Islet of Langerhans (tissue), 1 donor: ENCODE measurements at regions not wholly inside any gene's neighbourhood (a gene's known extent, or its start where the extent isn't known, plus 50 kb on each side); places are given as distances from the start of the nearest gene placed in this dataset.

Source experiments
- FAIRE-seq: peaks from one replicate; lab custom pipeline; 2011; peaks lifted over from hg19 to GRCh38; lab: Jason Lieb, UNC

DNA sequence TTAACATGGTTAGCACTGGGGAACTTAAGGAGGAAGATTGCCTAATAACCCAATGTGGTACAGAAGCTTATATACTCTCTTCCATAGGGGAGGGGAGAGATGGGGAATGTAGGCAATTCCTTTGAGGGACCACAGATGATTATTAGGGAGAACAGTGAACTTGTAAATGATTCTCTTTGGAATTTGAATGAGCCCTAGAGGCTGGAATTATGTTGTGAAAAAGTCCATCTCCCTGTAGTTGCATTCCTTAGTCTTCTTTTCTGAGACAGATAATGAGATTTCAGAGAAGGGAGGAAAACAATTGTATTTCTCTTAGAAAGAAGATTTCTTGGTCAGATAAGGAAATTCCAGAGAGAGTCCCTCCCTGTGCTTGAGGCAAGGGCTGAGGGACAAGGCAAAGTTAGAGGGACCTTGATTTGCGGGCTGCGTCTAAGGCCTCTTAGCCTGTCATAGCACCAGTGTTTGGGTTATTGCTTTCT, 89.0 kb upstream of the HMCN1 start:
- FAIRE-seq, result no peak

DNA sequence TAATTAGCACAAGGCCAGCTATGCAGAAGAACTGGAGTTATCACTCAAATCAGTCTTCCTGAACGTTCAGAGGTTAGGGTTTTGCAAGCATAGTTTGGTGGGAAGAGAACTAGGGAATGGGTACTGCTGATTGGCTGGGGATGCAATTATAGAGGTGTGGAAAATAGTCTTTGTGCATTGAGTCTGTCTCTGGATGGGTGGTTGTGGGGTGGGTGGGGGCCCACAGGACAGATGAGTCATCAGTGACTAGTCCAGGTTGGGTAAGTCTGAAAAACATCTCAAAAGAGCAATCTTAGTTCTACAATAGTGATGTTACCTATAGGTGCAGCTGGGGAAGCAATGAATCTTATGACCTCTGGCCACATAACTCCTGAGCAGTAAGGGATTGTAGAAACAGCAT, 89.7 kb upstream of the HMCN1 start:
- no peak for FAIRE-seq

DNA sequence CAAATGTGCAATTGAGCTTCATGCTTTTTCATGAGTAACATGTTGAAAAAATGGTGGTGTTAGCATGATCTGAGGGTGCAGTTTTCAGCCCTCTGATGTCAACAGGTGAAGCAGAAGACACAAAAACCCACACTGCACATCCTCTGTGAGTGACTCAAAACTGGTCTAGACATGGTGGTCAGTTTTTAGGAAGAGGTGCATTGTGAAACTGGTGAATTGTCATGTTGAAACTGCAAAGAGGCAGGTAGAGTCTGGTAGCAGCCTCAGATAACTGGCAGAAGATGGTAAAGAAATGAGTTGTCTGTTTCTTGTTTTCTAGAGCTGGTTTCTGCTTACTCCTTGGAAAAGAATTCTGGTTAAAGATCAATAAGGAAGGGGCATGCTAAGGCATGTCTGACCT, 97.3 kb upstream of the HMCN1 start:
- FAIRE-seq, result no peak

DNA sequence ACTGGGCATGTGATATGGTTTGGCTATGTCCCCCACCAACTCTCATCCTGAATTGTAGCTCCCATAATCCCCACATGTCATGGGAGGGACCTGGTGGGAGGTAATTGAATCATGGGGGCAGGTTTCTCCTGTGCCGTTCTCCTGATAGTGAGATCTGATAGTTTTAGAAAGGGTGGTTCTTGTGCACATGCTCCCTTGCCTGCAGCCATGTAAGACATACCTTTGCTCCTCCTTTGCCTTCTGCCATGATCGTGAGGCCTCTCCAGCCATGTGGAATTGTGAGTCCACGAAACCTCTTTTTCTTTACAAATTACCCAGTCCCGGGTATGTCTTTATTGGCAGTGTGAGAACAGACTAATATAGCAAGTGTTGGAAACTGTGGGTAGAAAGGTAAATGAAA, 99.5 kb upstream of the HMCN1 start:
- no peak for FAIRE-seq

DNA sequence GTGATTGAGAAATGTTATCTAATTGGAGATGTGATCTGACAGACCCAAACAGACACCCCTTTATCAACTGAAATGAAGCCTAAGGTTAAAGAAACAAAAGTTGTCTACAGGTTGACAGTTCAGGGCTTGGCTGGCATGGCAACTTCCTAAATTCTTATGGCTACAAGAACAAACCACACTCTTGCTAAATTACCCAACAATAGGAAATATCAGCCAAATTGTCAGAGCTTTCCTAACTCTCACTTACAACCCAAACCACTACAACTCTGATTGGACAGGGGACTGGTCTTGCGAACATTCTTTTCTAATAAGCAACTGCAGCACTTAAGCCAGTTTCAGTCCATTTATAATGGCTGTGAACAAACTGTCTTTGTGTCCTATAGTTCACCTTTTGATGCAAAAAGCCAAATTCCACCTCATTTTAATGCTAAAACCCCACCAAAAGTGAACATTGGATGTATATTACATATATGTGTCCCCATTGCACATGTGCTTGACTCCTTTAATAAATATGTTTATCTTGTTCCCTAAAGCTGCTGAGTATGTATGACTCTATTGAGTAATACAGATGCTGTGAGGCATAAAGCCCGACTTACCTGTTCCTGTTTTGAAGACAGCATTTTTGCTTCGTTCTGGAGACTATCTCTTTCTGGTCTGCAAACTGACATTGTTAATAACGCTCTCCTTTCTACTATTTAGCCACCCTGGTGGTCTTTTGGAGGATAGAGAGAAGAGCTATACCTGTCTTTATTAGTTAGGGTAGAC, 101.3 kb upstream of the HMCN1 start:
- FAIRE-seq, result no peak

DNA sequence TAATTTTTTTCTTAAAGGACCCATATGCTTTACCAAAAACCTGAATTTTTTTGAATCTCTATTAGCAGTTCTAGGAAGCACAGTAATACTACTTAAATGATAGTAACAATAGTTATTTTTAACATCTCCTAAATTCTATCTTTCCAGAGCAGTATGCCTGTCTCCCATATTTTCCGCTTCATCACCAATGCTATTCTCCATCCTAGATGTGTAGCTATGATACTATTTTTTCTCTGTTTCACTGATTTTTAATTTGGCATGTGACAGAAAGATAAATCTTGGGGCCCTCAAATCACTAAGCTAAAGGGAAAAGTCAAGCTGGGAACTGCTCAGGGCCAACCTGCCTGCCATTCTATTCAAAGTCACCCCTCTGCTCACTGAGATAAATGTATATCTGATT, 102.3 kb upstream of the HMCN1 start:
- no peak for FAIRE-seq

DNA sequence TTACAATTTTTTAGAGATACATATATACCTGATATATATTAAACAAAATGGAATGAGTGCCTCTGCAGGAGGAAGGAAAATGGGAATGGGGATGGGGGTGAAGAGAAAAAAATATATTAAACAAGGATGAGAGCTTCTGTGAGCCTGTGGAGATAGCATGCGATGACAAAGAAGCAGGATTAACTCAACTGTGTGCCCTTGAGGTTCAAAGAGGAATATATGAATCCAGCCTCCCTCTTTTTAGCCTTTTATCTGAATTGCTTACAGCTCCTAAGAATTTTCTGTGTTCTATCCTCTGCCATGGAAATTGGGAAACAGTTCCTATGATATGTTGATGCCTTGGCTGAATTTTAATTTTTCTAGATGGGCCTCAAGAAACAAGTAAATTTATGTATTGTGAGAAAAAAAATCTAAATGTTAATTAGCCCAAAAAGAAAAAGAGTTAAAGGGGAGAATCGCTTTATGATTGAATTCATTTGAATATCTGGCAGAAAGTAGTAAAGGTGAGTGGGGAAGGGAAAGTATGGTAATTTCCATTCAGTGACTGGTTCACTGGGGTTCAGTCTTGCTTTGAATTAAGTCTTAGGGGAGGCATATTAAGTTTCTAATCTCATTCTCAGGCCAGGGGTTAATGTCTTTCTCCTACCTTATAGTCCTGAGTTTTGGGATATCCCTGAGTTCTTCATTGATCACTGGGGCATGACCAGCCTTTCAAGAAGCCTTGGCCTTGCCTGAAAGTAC, 106.3 kb upstream of the HMCN1 start:
- FAIRE-seq, result no peak

DNA sequence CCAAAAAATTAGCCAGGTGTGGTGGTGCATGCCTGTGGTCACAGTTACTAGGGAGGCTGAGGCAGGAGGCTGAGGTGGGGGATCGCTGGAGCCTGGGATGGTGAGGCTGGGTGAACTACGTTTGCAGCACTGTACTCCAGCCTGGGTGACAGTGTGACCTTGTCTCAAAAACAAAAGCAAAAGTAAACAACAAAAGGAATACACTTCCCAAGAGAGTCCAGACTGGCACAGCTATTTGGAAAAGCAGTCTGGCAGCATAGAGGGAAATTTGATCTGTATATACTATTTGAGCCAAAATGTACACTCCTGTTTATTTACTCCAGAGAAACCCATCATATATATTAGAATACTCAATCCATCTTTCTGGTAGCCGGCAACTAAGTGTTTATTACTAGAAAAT, 107.0 kb upstream of the HMCN1 start:
- FAIRE-seq, result no peak

DNA sequence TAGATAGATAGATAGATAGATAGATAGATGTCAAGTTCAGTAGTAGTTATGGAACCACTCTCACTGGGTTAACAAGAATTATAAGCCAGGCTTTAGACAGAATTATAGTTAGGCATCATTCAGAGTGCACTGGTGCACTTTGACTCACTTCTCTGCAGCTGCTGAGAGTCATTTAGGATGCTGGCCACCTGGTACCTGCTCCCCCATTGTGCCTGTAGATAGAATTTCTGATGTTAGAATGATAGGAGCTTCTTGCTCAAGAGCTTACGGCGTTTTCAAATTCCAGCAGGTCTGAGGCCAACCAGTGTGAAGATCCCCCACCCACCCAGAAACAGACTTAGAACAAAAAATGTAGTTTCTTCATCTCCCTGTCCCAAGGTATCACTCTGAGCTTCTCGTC, 107.8 kb upstream of the HMCN1 start:
- no peak for FAIRE-seq

DNA sequence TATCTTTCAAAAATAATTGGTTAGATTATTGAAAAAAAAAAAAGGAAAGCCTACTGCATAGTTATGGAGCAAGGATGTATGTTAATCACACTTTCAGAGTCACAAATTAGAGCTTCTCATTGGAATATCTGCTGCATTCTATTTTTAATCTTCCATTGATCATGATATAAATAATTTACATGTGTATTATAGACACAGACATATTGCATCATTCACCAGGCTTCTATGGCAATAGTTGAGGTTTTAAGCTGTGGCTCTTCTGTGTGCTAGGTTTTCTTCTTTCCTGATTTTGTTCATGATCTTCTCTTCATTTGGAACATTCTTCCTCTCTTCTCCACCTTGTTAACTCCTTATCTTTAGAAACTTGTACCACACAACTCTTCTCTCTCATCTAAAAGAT, 123.2 kb upstream of the HMCN1 start:
- no peak for FAIRE-seq

DNA sequence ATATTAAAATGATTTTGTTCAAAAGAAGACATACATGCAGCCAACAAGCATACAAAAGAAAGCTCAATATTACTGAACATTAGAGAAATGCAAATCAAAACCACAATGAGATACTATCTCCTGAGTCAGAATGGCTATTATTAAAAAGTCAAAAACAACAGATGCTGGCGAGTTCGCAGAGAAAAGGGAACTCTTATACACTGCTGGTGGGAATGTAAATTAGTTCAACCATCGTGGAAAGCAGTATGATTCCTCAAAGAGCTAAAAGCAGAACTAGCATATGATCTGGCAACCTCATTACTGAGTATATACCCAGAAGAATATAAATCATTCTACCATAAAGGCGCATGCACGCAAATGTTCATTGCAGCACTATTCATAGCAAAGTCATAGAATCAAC, 126.0 kb upstream of the HMCN1 start:
- FAIRE-seq, result no peak

DNA sequence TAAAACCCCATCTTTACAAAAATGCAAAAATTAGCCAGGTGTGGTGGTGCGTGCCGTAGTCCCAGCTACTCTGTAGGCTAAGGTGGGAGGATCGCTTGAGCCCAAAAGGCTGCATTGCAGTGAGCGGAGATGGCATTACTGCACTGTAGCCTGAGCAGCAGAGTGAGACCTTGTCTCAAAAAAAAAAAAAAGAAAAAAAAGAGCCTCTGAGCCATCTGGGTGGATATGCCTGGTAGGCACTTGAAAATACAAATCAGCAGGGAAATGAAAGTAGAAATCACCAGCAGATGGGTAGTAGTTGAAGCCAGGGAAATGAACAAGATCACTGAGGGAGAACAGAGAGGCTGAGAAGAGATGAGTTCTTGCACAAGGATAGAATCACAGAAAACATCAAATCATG, 131.0 kb upstream of the HMCN1 start:
- no peak for FAIRE-seq

DNA sequence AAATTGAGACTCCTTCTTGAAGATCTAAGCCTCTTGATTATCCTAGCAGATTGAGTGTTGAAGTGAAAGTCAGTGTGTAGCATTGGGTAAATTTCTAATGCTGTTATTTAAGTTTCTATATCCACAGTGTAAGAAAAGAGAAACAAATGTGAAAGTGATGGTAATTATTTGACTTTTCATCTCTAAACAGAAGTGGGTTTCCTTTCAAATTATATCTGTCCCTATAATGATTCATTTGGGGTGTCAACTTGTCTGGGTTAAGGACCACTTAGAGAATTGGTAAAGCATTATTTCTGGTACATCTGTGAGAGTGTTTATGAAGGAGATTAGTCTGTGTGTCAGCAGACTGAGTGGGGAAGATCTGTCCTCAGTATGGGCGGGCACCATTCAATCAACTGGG, 133.0 kb upstream of the HMCN1 start:
- FAIRE-seq, result no peak

DNA sequence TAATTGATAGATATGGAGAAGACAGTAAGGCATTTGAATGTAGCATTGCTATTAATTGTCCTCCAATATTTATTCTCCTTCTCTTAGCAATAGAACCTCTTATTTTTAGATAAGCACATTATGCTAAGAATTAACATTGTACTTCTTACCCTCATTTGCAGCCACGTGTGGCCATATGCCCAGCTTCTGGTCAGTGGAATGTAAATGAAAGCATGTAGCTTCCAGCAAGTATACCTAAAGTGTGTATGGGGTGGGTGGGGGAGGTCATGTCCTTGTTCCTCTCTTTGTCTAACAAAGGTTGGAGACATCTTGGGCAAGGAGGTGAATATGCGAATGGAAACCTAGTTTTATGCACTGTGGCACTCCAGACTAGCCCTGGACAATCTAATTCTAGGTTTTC, 133.6 kb upstream of the HMCN1 start:
- no peak for FAIRE-seq

DNA sequence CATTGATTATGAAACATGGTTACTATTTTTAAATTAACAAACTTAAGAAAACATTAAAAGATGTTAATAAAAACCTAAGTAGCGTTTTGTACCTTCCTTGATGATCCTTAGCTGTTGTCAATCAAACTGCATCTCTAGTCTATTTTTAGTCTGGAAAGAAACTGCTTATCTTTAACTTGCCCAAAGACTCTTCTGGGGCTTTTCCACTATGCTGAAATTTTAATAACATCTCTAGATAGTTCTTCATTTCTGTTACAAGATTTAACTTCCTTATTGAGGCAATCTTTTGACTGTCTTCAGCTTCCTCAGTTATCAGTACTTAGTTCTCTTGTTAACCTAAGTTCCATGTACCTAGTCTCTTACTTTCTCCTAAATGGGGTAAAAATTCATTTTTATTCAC, 135.9 kb upstream of the HMCN1 start:
- no peak for FAIRE-seq

DNA sequence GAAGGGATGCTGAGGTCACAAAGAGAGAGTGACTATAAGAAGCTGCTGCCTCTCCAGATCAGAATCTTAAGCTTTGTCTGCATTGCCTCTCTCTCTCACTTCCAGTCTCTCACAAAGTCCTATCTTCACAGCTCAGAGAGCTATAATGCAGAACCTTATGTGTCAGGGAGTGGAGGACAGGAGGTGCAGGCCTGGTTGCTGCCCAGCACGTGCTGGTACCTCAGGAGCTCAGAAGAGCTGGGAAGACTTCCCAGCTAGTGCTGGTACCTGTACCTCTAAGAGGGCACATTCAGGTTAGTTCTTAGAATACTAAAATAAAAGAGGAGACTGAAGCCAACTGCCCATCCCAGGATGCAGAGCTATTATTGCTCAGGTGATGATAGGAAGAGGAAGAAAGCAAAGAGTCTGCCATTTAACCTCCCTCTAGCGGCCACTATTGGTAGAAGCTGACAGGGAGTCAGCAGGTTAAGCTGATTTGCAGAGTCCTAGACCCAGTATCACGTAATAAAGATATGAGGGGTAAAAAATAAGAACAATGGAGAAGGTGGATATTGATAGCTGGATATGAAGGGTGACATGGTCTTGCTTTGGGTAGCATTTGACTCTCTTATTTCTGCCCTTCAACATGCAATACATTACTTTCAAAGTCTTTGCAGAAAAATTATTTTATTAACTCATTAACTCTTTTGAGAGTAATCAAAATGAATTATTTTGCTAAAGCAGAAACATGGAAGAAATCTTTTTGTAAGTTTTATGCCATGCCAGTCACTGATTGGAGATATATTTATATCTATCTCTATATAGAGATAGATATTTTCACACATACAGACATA, 138.1 kb upstream of the HMCN1 start:
- no peak for FAIRE-seq

DNA sequence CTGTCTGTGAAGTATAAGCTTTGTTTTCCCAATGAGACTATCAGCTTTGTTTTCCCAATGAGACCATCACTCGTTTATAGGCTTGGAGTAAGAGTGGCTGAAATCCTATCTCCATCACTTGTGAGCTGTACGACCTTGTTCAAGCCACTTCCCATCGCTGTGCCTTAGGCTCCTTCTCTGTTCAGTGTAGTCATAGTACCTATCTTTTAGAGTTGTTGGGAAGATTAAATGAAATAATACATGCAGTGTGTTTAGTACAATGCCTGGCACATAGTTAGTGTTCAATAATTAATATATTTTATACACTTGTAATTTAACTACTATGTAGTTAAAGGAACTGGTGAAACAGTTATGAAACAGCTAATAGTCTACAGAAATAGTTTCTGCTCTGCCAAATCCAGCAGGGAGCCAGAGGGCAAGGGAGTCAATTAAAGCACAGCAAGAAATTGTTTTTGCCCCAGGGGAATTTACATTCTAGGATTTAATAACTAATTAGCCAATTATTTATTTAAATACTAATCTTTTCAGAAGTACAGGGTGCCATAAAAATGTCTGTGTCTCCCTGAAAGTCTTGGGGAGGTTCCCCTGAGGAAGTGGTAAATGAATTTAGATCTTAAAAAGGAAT, 139.3 kb upstream of the HMCN1 start:
- no peak for FAIRE-seq

DNA sequence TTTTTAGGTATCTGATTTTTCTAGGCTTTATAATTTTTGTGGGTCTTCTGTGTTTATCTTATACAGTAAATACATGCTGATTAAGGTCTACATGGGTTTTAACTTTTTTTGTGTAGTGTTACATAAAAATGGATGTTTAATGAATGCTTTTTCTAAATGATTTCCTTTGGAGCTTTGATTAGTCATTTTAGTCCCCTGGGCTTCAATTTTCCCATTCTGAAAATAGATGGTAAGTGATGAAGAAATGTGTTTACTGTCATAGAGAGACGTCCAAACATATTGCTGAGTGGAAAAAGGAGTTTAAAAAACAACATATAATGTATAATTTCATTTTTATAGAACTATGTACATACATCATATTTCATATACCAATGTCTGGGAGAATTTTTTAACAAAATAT, 140.9 kb upstream of the HMCN1 start:
- no peak for FAIRE-seq

DNA sequence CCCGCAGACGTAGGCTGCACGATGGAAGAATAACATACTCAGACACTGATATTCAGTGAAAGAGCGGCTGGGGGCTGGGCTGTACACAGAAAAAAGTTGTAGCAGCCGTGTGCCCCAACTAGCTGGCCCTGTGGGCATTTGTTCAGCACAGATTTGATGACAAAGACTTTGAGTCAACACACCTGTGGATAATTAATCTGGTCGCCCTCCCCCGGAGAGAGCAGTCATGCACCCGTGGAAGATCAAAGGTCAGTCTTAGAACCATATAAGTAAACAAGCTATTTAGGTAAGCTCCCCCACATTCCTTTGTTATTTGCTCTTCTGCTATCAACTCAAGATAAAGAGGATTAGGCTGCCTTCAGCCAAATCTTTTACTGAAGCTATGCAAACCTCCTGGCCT, 148.4 kb upstream of the HMCN1 start:
- no peak for FAIRE-seq

DNA sequence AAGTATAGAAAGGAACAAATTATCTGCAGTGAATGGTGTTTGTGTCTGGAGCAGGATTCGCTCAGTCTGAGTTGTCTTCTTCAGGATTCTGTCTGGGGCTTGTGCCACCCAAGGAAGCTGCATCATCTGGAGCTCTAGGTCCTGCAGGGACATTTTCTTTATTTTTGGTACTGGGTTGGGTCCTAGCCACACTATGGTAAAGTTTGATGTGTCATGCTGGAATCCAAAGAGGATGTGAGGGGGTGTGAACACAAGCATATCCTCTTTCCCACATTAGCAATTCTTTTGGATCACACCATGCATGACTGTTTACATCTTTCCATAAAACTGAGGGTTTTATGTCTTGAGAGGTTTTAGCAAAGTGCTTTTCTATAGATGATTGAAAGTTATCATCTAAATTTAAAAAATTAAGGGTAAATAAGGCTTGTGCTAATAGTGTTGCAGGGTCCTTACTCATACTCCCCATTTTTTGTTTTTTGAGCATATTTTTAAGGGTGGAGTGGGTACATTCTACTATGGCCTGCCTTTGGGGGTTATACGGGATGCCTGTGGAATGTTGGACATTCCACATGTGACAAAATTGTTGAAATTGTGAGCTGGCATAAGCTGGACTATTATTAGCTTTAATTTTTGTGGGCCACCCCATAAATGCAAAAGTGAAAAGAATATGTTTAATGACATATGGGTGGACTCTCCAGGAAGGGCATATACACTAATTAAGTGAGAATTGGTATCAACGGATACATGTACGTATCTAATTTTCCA, 152.0 kb upstream of the HMCN1 start:
- no peak for FAIRE-seq

DNA sequence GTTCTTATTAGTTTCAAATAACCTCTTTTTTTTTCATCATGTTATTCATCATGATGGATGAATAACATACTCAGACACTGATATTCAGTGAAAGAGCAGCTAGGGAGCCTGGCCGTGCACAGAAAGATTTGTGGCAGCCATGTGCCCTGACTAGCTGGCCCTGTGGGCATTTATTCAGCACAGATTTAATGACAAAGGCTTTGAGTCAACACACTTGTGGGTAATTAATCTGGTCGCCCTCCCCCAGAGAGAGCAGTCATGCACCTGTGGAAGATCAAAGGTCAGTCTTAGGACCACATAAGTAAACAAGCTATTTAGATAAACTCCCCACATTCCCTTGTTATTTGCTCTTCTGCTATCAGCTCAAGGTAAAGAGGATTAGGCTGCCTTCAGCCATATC, 153.2 kb upstream of the HMCN1 start:
- FAIRE-seq, result no peak

DNA sequence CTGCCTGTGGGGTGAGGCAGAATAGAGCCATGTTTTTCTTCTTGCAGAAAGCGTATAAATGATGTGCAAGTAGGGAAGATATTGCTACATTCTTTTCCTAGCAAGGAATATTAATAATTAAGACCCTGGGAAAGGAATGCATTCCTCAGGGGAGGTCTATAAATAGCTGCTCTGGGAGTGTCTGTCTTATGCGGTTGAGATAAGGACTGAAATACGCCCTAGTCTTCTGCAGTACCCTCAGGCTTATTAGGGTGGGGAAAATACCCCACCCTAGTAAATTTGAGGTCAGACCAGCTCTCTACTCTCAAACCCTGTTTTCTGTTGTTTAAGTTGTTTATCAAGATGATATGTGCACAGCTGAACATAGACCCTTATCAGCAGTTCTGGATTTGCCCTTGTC, 155.9 kb upstream of the HMCN1 start:
- FAIRE-seq, result no peak
